ENCODE measurements at regions not wholly inside any gene's neighbourhood (a gene's known extent, or its start where the extent isn't known, plus 50 kb on each side); places are given as distances from the start of the nearest gene placed in this dataset.

DNA sequence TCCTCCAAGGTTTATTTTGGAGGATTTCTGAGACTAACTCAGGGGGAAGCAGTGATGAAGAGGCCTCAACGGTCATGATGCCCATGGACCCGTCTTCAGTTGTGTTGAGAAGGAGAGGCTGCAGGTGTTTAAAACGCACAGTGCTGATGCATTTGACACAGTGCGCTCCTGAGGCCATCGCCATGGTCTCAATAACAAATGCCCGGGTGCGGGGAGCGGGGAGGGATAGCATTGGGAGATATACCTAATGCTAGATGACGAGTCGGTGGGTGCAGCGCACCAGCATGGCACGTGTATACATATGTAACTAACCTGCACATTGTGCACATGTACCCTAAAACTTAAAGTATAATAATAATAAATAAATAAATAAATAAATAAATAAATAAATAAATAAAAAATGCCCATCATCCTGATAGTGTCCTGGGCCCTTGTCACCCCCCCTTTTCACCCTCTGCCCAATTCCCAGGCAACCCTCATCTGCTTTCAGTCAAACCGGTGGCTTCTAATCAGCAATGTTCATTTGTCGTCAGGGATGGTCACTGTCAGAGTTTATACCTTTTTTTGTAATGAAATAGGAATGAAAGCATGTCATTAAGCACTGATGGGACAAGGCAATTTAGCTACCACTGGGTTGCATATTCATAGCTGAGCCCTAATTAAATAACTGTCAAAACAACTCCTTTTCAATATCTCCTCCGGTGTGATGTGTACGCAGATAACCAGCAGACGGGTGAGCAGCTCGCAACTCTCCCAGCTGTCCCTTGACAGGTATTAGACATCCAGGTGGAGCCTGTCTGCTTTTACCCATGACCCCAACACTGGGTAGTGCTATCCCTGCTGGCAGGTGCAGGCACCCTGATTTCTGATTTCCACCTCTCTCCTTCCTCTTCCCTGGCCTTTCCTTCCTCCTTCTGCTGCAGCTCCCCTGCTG lies 95.9 kb downstream of the KCNF1 start:
- TF ChIP-seq, protein P1, sequence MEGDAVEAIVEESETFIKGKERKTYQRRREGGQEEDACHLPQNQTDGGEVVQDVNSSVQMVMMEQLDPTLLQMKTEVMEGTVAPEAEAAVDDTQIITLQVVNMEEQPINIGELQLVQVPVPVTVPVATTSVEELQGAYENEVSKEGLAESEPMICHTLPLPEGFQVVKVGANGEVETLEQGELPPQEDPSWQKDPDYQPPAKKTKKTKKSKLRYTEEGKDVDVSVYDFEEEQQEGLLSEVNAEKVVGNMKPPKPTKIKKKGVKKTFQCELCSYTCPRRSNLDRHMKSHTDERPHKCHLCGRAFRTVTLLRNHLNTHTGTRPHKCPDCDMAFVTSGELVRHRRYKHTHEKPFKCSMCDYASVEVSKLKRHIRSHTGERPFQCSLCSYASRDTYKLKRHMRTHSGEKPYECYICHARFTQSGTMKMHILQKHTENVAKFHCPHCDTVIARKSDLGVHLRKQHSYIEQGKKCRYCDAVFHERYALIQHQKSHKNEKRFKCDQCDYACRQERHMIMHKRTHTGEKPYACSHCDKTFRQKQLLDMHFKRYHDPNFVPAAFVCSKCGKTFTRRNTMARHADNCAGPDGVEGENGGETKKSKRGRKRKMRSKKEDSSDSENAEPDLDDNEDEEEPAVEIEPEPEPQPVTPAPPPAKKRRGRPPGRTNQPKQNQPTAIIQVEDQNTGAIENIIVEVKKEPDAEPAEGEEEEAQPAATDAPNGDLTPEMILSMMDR (IDR thresholded peaks at IDR 0.05), result no peak
- TF ChIP-seq EP300 (IDR thresholded peaks at IDR 0.05), result no peak

All from ovary (tissue), 3 donors.